Activated B cell treated with CpG ODN at 0.5 μM for 24 hours (primary cell): ENCODE measurements at regions not wholly inside any gene's neighbourhood (a gene's known extent, or its start where the extent isn't known, plus 50 kb on each side); places are given as distances from the start of the nearest gene placed in this dataset.

ENCODE experiments used
- ATAC-seq: fragments of 200-7000 bp; cut with Tn5 transposase; one replicate; pipeline ENCODE4 v1.10.0; 2021; ENCODE audit warnings: low read depth, mild to moderate bottlenecking, moderate library complexity
- CTCF ChIA-PET: fragments of 350-600 bp; sonication (Branson Sonifier 250); formaldehyde crosslinking; loops from one replicate; lab custom pipeline; 2021; ENCODE audit warnings: antibody characterized with exemption; lab: Charles Lee
- POLR2A ChIA-PET: fragments of 350-600 bp; sonication (Branson Sonifier 250); formaldehyde crosslinking; loops from one replicate; lab custom pipeline; 2021; ENCODE audit warnings: antibody characterized with exemption; lab: Charles Lee
- DNase-seq: peaks from one replicate; pipeline ENCODE4 v3.0.0; 2022
- H3K27ac Mint-ChIP-seq: one replicate; pipeline ENCODE4 v1.8.0; 2020; ENCODE audit warnings: mixed read lengths
- H3K27me3 Mint-ChIP-seq: one replicate; pipeline ENCODE4 v1.8.0; 2021; ENCODE audit warnings: mixed read lengths
- H3K36me3 Mint-ChIP-seq: one replicate; pipeline ENCODE4 v1.8.0; 2021; ENCODE audit warnings: low read depth, mixed read lengths
- H3K4me1 Mint-ChIP-seq: one replicate; pipeline ENCODE4 v1.8.0; 2021; ENCODE audit warnings: mixed read lengths
- H3K4me3 Mint-ChIP-seq: one replicate; pipeline ENCODE4 v1.8.0; 2020; ENCODE audit warnings: mild to moderate bottlenecking, mixed read lengths
- H3K9me3 Mint-ChIP-seq: one replicate; pipeline ENCODE4 v1.8.0; 2020; ENCODE audit warnings: mixed read lengths
- intact Hi-C: fragments of 100-400 bp; cut with micrococcal nuclease; formaldehyde crosslinking; loops from one replicate; pipeline ENCODE4 v1.15.1; 2024
- TF ChIP-seq, protein P1 (sequence below): fragments of 200-600 bp; IDR thresholded peaks from one replicate; pipeline ENCODE4 v1.8.0; 2022; ENCODE audit warnings: antibody characterized with exemption, mild to moderate bottlenecking

DNA sequence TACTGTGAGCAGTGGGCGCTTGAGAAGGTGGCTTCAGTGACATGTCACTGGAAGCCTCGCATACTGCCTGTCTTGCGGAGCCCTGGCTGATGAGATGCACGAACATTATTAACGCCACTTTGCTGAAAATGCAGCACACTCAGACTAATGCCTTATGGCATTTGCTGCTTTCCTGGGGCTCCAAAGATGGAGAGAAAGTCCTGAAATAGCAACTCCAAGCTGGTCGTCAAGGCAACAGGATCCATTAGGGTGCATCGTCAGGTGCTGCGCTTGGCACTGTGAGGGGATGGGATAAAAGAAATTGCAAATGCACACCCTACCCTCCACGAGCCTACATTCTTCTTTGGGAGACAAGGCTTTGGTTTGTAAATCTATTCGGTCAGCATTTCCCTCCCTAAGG, 592.5 kb downstream of the TYW1 start:
- Mint-ChIP-seq H3K4me1 (no peaks in the 10 kb centered on the region), H3K27me3 (no peaks in the 10 kb centered on the region), H3K27ac (no peak overlapping the region), H3K4me3 (no peak overlapping the region), H3K9me3 (peaks cover 8% of the 10 kb centered on the region), H3K36me3 (no peaks in the 10 kb centered on the region)
- intact Hi-C loops: no loop called here
- ChIA-PET CTCF (no interaction called here), POLR2A (no interaction called here)
- no peak for ATAC-seq
- TF ChIP-seq, protein P1, sequence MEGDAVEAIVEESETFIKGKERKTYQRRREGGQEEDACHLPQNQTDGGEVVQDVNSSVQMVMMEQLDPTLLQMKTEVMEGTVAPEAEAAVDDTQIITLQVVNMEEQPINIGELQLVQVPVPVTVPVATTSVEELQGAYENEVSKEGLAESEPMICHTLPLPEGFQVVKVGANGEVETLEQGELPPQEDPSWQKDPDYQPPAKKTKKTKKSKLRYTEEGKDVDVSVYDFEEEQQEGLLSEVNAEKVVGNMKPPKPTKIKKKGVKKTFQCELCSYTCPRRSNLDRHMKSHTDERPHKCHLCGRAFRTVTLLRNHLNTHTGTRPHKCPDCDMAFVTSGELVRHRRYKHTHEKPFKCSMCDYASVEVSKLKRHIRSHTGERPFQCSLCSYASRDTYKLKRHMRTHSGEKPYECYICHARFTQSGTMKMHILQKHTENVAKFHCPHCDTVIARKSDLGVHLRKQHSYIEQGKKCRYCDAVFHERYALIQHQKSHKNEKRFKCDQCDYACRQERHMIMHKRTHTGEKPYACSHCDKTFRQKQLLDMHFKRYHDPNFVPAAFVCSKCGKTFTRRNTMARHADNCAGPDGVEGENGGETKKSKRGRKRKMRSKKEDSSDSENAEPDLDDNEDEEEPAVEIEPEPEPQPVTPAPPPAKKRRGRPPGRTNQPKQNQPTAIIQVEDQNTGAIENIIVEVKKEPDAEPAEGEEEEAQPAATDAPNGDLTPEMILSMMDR: no peak
- DNase-seq: no peak

DNA sequence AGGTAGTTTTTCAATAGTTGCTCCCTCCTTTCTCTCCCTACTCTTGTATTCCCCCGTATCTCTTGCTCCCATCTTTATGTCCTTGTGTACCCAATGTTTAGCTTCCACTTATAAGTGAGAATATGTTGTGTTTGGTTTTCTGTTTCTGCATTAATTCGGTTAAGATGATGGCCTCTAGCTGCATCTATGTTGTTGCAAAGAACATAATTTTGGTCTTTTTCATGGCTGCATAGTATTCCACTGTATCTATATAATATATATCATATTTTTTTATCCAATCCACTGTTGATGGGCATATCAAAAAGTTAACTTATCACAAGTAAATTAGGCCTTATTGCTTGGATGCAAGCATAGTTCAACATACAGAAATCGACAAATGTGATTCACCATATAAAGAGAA, 594.0 kb downstream of the TYW1 start:
- ATAC-seq (no peak), DNase-seq (no peak)
- Mint-ChIP-seq H3K27me3 (no peaks in the 10 kb centered on the region), H3K4me1 (no peaks in the 10 kb centered on the region), H3K36me3 (no peaks in the 10 kb centered on the region), H3K4me3 (no peak overlapping the region), H3K9me3 (peaks cover 6% of the 10 kb centered on the region), H3K27ac (no peak overlapping the region)
- intact Hi-C loops: no loop called here
- TF ChIP-seq, protein P1: no peak
- ChIA-PET CTCF (no interaction called here), POLR2A (no interaction called here)

DNA sequence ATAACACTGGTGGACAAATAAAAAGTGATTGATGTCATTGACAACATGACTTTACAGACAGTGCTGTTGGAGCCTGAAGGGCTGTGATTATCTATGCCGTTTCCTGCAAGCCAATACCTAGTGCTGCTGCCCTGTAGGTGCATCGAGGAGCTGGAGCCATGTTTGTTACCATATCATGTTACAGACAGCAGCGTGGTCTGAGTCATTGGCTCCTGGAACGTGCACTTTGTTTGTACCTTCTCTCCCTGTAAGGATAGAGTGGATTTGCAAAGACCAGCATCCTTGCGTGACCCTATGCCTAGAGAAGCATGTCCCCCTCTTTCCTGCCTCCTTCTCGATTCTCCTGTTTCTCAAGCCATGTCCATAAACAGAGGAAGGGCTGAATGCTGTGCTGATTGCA, 597.2 kb downstream of the TYW1 start:
- POLR2A ChIA-PET: no interaction called here
- ATAC-seq: no peak
- Mint-ChIP-seq H3K36me3 (no peaks in the 10 kb centered on the region), H3K4me3 (no peak overlapping the region), H3K27ac (no peak overlapping the region), H3K27me3 (no peaks in the 10 kb centered on the region), H3K4me1 (no peaks in the 10 kb centered on the region), H3K9me3 (peaks cover 6% of the 10 kb centered on the region)
- TF ChIP-seq, protein P1: no peak
- DNase-seq: no peak
- CTCF ChIA-PET: no interaction called here
- intact Hi-C loops: no loop called here

DNA sequence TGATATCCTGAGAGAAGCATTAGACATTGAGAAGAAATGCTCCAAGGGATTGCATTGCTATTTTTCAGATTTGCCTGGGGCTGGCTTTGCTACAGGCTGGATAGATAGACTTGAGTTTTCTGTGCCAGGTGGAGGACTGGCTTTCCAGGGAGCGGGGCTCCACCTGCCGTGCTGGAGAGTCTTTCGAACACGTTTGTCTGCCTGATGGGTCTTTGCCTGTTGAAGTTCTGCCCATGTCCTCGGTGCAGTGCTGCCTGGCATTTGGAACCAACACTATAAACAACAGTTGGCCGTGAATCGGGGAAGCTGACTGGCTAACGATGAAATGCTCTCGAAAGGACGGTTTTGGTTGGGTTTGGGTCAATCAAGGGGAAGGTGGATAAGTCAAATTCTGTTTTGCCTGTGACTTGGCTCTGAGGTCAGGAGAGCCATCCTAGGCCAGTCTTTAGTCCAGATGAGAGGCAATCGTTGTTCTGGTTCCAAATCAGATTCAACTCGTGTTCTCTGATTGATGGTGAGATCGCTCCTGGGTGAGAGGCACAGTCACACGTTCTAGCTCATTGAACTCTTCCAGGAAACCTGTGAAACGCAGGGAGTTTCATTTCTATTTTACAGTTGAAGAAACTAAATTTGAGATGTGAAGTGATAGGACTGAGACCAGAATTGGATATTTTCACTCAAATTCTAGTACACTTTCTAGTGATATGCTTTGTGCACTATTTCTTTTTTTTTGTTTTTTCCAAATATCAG, 599.0 kb downstream of the TYW1 start:
- Mint-ChIP-seq H3K4me3 (no peak overlapping the region), H3K9me3 (peaks cover 8% of the 10 kb centered on the region), H3K27me3 (no peaks in the 10 kb centered on the region), H3K4me1 (no peaks in the 10 kb centered on the region), H3K36me3 (no peaks in the 10 kb centered on the region), H3K27ac (no peak overlapping the region)
- no peak for ATAC-seq
- intact Hi-C loops: no loop called here
- CTCF ChIA-PET: no interaction called here
- TF ChIP-seq, protein P1: no peak
- POLR2A ChIA-PET: no interaction called here
- no peak for DNase-seq

DNA sequence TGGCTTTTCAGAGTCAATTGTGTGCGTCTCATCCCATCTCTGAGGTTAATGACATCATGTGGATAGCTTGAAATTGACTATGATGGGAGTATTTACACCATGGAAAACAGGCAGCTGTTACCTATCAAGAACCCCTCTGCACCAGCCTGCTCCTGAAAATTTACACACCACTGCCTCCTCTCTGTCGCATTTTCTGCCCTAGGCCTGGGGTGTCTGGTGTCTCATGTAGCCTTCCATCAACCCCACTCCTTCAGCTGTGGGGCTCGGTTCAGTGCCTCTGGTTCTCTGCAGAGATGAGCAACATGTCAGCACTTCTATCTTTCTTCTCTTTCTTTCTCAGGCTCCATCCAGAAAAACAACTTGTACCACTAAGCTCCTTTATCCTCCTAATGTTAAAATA, 600.5 kb downstream of the TYW1 start:
- H3K27ac Mint-ChIP-seq: no peak overlapping the region

More for the DNA sequence above, 600.5 kb downstream of the TYW1 start:
- TF ChIP-seq, protein P1: no peak
- POLR2A ChIA-PET: no interaction called here
- Mint-ChIP-seq H3K4me1 (no peaks in the 10 kb centered on the region), H3K36me3 (no peaks in the 10 kb centered on the region), H3K27me3 (no peaks in the 10 kb centered on the region), H3K9me3 (peaks cover 5% of the 10 kb centered on the region), H3K4me3 (no peak overlapping the region)
- intact Hi-C loops: no loop called here
- no peak for ATAC-seq
- CTCF ChIA-PET: no interaction called here
- no peak for DNase-seq
